ENCODE measurements at regions not wholly inside any gene's neighbourhood (a gene's known extent, or its start where the extent isn't known, plus 50 kb on each side); places are given as distances from the start of the nearest gene placed in this dataset.

- H3K27me3 Mint-ChIP-seq (ENCODE audit: unreplicated experiment), result no peaks in the 10 kb centered on the region
- H3K4me1 Mint-ChIP-seq (ENCODE audit: unreplicated experiment), result peaks cover 6% of the 10 kb centered on the region
- no peaks in the 10 kb centered on the region for H3K36me3 Mint-ChIP-seq (ENCODE audit: unreplicated experiment)
- no peak for DNase-seq (ENCODE audit: extremely low spot score, unreplicated experiment)
- TF ChIP-seq CTCF (IDR thresholded peaks at IDR 0.05), result no peak
- H3K4me3 Mint-ChIP-seq (ENCODE audit: unreplicated experiment), result no peak overlapping the region
- H3K9me3 Mint-ChIP-seq (ENCODE audit: unreplicated experiment), result no peaks in the 10 kb centered on the region
- no peak overlapping the region for H3K27ac Mint-ChIP-seq (ENCODE audit: unreplicated experiment)
Measured at GRCh38 chr7:106600569-106601373, 60.2 kb downstream of the CCDC71L start.

GRCh38 chr7:106599343-106599698, 61.6 kb downstream of the CCDC71L start:
- Mint-ChIP-seq H3K4me3 (ENCODE audit: unreplicated experiment) (no peak overlapping the region), H3K27me3 (ENCODE audit: unreplicated experiment) (no peaks in the 10 kb centered on the region), H3K9me3 (ENCODE audit: unreplicated experiment) (no peaks in the 10 kb centered on the region), H3K27ac (ENCODE audit: unreplicated experiment) (no peak overlapping the region), H3K36me3 (ENCODE audit: unreplicated experiment) (no peaks in the 10 kb centered on the region), H3K4me1 (ENCODE audit: unreplicated experiment) (peaks cover 6% of the 10 kb centered on the region)
- no peak for DNase-seq (ENCODE audit: extremely low spot score, unreplicated experiment)
- TF ChIP-seq CTCF (IDR thresholded peaks at IDR 0.05), result no peak

- Mint-ChIP-seq H3K27ac (ENCODE audit: unreplicated experiment) (peak overlapping the region; percentile 46), H3K4me3 (ENCODE audit: unreplicated experiment) (peak overlapping the region; percentile 74), H3K9me3 (ENCODE audit: unreplicated experiment) (no peaks in the 10 kb centered on the region), H3K4me1 (ENCODE audit: unreplicated experiment) (peaks cover 6% of the 10 kb centered on the region), H3K27me3 (ENCODE audit: unreplicated experiment) (no peaks in the 10 kb centered on the region), H3K36me3 (ENCODE audit: unreplicated experiment) (no peaks in the 10 kb centered on the region)
- DNase-seq (ENCODE audit: extremely low spot score, unreplicated experiment), result no peak
- no peak for TF ChIP-seq CTCF (IDR thresholded peaks at IDR 0.05)
Measured at GRCh38 chr7:106598663-106599342, 62.2 kb downstream of the CCDC71L start.

- no peak for DNase-seq (ENCODE audit: extremely low spot score, unreplicated experiment)
- H3K9me3 Mint-ChIP-seq (ENCODE audit: unreplicated experiment), result peaks cover 3% of the 10 kb centered on the region
- H3K4me3 Mint-ChIP-seq (ENCODE audit: unreplicated experiment), result no peak overlapping the region
- H3K36me3 Mint-ChIP-seq (ENCODE audit: unreplicated experiment), result peaks cover 2% of the 10 kb centered on the region
- H3K27me3 Mint-ChIP-seq (ENCODE audit: unreplicated experiment), result no peaks in the 10 kb centered on the region
- no peak for TF ChIP-seq CTCF (IDR thresholded peaks at IDR 0.05)
- peaks cover 6% of the 10 kb centered on the region for H3K4me1 Mint-ChIP-seq (ENCODE audit: unreplicated experiment)
- no peak overlapping the region for H3K27ac Mint-ChIP-seq (ENCODE audit: unreplicated experiment)
Measured at GRCh38 chr7:106597751-106598546, 63.0 kb downstream of the CCDC71L start.

- H3K9me3 Mint-ChIP-seq (ENCODE audit: unreplicated experiment), result peaks cover 4% of the 10 kb centered on the region
- H3K27me3 Mint-ChIP-seq (ENCODE audit: unreplicated experiment), result no peaks in the 10 kb centered on the region
- no peak for TF ChIP-seq CTCF (IDR thresholded peaks at IDR 0.05)
- no peak overlapping the region for H3K4me3 Mint-ChIP-seq (ENCODE audit: unreplicated experiment)
- peaks cover 6% of the 10 kb centered on the region for H3K4me1 Mint-ChIP-seq (ENCODE audit: unreplicated experiment)
- no peak for DNase-seq (ENCODE audit: extremely low spot score, unreplicated experiment)
- peaks cover 3% of the 10 kb centered on the region for H3K36me3 Mint-ChIP-seq (ENCODE audit: unreplicated experiment)
- H3K27ac Mint-ChIP-seq (ENCODE audit: unreplicated experiment), result no peak overlapping the region
Measured at GRCh38 chr7:106597014-106597413, 63.9 kb downstream of the CCDC71L start.
